MM.1S (cell line): ENCODE measurements at regions not wholly inside any gene's neighbourhood (a gene's known extent, or its start where the extent isn't known, plus 50 kb on each side); places are given as distances from the start of the nearest gene placed in this dataset.
"Not testable (repeated sequence)": the region's sequence is repeated elsewhere in the genome, so short reads cannot be mapped to it uniquely, and the experiment has no call there.

Source experiments
- CTCF ChIP-seq: fragments of 300-600 bp; sonication (generic); IDR thresholded peaks from 2 replicates; pipeline ENCODE4 v1.5.1; 2016; ENCODE audit warnings: antibody characterized with exemption, low read length, mixed read lengths
- EZH2 ChIP-seq: fragments of 300-600 bp; sonication (generic); optimal IDR thresholded peaks from 2 replicates; pipeline ENCODE3; 2017; ENCODE audit warnings: low read depth, mild to moderate bottlenecking, antibody characterized with exemption, low read length, mixed read lengths

DNA sequence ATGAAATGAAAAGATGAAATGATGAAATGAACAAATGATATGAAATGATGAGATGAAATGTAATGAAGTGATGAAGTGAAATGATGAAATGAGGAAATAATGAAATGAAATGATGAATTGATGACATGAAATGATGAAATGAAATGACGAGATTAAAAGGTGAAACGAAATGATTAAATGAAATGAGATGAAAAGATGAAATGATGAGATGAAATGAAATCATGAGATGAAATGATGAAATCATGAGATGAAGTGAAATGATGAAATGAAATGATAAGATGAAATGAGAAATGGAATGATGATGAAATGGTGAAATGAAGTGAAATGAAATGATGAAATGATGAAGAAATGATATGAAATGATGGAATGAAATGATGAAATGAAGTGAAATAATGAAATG lies 221.7 kb upstream of the VKORC1L1 start:
- TF ChIP-seq CTCF, EZH2: not testable (repeated sequence)
